Kidney glomerular epithelial cell (primary cell): ENCODE measurements at regions not wholly inside any gene's neighbourhood (a gene's known extent, or its start where the extent isn't known, plus 50 kb on each side); places are given as distances from the start of the nearest gene placed in this dataset.
"Not testable (repeated sequence)": the region's sequence is repeated elsewhere in the genome, so short reads cannot be mapped to it uniquely, and the experiment has no call there.

Source experiments
- DNase-seq: peaks from one replicate; lab custom pipeline; 2025; lab: John Stamatoyannopoulos, UW

- DNase-seq: no peak
Observed at GRCh38 chr21:28418726-28419514, 573.8 kb downstream of the LTN1 start.

GRCh38 chr21:28410256-28410655, 582.4 kb downstream of the LTN1 start:
- DNase-seq: no peak

- no peak for DNase-seq
Observed at GRCh38 chr21:28402616-28402989, 590.1 kb downstream of the LTN1 start.

DNA sequence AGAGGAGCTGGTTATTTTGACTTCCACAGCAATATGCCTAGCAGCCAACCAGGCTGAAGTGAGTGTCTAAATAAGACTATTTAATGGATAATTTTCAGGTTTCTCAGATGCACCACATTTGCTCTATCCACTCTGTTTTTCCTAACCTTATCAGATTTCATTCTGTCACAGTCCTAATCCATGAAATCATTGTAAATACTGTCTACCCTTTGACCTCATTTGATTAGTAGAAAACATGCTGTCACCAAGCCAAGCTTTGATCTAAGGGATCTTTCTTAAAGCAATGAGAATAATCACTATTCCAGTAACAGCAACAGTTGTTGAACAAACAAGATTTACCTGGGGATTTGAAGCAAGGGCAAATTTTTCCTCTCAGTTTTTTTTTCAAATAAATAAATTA, 595.6 kb downstream of the LTN1 start:
- no peak for DNase-seq

GRCh38 chr21:28396421-28396820, 596.3 kb downstream of the LTN1 start:
- DNase-seq: no peak

- no peak for DNase-seq
Observed at GRCh38 chr21:28393279-28393678, 599.4 kb downstream of the LTN1 start.

DNA sequence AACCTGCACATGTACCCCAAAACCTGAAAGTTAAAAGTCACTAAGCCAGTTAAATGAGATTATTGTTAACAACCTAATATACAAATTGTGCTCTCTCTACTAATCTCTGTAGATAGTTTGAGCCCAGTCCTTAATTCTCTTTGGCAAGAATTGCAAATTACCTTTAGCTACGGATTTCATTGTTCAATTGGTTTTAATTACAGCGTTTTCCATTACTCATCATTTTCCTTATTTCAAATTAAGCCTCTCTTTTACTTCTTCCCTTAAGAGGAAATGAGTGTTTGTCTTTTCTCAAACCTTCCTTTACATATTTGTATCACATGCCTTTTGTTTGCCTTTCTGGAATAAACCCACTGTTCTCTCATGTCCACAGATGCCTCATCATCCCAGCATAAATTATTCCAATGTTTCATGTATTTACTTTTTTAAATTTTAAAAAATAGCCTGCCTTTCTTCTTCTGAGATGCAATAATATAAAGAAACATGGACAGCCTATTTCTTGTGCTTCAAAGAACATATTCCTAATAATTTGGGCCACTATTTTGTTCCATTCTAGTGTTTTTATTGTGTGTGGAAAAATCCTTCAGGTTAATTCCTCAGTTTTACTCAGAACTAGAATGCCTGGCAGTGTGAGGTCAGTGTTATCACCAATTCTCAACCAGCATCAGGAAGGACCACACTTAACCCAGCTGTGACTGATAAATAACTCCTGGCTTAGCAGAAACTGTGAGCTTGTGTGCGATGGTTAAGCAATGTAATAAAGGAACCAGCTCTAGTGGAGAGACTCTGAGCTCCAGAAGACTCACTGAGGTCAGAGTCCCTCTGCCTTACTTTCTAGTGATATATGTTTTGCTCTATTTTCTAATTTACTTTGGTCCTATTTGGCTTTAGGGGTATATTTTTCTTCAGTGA, 600.5 kb downstream of the LTN1 start:
- no peak for DNase-seq

GRCh38 chr21:28387220-28387619, 605.5 kb downstream of the LTN1 start:
- no peak for DNase-seq

GRCh38 chr21:28385845-28386244, 606.8 kb downstream of the LTN1 start:
- no peak for DNase-seq

GRCh38 chr21:28381000-28381745, 611.5 kb downstream of the LTN1 start:
- not testable (repeated sequence) for DNase-seq

GRCh38 chr21:28380241-28380640, 612.4 kb downstream of the LTN1 start:
- DNase-seq: no peak

DNA sequence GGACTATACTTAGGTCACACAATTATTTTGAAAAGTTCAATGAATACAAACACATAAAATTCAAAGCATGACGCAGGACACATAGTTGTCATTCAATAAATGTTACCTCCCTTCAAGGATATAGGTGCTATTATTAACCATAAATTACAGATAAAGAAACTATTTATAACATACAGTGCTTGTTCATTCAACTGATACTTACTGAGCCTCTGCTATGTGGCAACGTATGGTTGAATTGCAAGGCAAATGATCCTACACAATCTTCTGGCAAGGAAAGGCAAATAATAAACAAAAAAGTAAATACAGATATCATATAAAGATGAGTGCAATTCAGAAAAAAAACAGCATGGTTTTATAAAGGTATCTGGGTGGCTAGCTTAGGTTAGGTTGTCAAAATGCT, 614.7 kb downstream of the LTN1 start:
- DNase-seq: no peak

DNA sequence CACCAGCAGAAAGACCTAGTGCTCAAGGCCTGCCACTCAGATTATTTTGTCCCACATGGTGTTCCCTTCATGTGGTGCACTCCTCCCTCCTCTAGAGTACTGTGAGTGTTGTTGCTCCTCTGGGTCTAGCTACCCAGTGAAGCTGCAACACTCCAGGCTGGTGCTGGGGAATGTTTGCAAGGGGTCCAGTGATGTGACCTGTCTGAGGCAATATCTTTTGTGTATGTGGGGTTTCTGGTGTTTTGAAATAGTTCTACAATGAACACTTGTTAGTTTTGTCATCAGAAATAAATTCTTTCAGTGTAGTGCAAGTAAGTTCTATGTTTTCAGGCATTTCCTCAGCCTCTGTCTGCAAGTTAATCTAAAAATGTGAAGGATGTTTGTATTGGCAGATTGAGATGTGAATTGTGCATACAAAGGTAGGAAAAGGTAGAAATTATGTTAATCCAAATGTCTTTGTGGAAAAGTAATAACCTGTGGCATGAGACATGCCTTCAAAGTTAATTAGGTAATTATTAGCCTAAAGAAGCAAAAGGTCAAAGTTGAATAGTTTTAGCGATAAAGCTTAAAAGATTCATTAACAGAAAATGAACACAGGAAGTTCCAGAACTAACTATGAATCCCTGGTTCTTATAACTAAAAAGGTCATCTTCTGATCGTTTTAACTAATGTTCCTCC, 616.8 kb downstream of the LTN1 start:
- DNase-seq: peak; percentile 32

- DNase-seq: no peak
Observed at GRCh38 chr21:28374881-28375280, 617.8 kb downstream of the LTN1 start.

- no peak for DNase-seq
Observed at GRCh38 chr21:28371713-28372112, 621.0 kb downstream of the LTN1 start.

GRCh38 chr21:28359300-28359699, 633.4 kb downstream of the LTN1 start:
- no peak for DNase-seq

GRCh38 chr21:28358702-28359101, 634.0 kb downstream of the LTN1 start:
- DNase-seq: no peak

- DNase-seq: no peak
Observed at GRCh38 chr21:28358170-28358569, 634.5 kb downstream of the LTN1 start.

- DNase-seq: no peak
Observed at GRCh38 chr21:28357743-28358142, 634.9 kb downstream of the LTN1 start.

- DNase-seq: no peak
Observed at GRCh38 chr21:28356422-28356821, 636.3 kb downstream of the LTN1 start.

- no peak for DNase-seq
Observed at GRCh38 chr21:28345934-28346333, 646.7 kb downstream of the LTN1 start.

DNA sequence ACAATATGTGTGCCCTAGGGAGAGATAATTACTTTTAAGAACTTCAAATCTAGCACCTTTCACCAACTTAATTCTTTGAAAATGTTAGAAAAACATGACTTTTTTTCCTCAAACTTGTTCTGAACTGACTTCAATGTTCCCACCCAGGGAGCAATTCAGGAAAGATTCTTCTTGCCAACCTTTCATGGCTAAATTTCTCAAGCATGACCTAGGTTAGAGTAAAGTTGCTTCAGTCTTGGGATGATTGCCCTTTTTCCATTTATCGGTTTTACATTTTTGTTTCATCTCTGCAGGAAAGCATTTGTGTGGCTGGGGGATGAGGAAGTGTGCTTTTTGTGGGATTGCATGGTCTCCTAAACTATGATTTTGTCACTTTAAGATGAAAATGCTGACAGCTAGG, 647.7 kb downstream of the LTN1 start:
- DNase-seq: no peak
